Stimulated activated CD8-positive, alpha-beta memory T cell treated with anti-CD3 and anti-CD28 coated beads, Interleukin-4, amount 100 ng/mL, for 48 hours (primary cell): ENCODE measurements at regions not wholly inside any gene's neighbourhood (a gene's known extent, or its start where the extent isn't known, plus 50 kb on each side); places are given as distances from the start of the nearest gene placed in this dataset.

Experiments
- DNase-seq: peaks from one replicate; pipeline ENCODE4 v3.0.0-alpha.2; 2020

DNA sequence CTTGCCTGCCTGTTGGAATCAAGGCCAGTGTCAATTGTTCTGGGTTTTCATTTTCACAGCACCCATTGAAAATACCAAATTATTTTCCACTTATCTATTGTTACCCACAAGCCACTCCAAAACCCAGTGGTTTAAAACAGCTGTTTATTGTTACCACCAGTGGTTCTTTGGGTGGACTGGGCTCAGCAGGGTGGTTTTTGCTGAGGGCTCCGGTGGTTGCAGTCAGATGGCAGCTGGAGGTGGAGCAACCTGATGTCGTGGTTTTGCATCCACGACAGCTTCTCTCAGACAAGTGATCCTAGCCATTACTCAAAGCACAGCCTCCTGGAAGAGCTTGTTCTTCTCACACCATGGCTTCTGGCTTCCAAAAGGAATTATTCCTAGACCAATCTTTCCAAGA, 235.1 kb upstream of the ADARB2 start:
- no peak for DNase-seq

DNA sequence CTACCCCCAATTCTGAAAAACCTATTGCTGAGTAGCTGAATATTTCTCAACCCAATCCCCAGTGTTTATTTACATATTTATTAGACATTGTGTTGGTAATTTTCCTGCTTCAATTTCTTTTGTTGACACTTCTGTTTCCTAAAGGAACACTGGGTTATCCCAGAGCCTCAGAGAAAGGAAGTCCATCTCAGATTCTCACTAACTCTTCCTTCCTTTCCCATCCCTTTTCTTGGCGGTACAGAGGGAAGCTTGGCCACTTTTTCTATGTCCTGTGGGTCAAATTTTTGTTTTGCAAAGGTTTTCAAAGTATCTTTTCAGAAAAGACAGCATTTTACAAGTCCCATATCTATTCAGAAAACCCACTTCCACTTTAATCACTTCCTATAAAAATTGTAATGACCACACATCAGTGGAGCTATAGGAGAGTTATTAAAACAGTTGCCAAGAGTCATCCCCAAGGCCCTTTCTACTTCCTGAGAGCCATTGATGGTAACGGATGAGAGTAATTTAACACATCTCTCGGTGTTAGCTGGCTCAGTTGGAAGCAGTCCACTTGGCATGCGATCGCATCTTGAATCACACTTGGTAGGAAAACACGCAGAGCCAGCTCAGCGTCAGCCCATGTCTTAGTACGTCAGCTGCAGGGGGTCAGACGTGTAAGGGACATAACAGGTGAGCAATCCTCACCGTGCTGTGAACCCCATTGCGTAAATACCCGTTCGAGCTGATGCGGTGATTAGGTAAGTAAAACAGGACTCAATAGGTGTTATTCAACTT, 231.1 kb upstream of the ADARB2 start:
- DNase-seq, result no peak

- no peak for DNase-seq
Measured at GRCh38 chr10:1966712-1967376, 229.5 kb upstream of the ADARB2 start.

GRCh38 chr10:1964476-1964875, 227.2 kb upstream of the ADARB2 start:
- DNase-seq, result no peak

GRCh38 chr10:1963341-1963740, 226.0 kb upstream of the ADARB2 start:
- DNase-seq, result no peak

DNA sequence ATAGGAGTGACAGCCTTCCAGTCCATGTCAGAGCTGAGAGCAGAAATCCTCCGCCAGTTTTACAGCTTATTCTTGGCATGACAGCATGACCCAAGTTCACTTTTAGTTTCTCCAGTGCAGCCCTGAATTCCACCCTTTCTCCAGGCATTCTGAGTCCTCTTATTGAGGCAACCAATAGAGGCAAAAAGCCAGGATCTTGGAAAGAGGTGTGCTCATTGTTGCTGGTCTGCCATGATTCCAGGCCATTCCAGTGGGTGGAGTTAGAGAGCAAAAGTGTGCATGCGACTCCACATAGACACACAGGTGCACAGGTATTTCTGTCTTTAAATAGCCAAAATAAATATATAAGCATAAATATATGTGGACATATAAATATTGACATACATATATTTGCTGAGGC, 224.7 kb upstream of the ADARB2 start:
- DNase-seq, result no peak

DNA sequence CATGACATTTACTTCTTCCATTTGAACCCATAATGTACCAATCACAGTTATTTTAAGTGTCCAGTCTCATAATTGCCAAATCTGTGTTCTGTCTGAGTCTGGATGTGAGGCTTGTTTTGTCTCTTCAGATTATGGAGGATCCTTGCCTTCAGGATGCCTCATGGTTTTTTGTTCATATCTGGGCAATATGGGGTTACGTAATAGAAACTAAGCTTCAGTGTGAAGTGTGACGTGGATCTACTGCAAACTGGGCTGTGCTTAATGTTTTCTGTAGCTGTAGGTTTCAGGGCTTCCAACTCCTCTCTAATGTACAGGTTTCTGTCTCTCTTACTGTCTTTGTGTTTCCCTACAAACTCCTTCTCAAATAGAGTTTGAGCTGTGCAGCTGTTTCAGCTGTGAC, 223.7 kb upstream of the ADARB2 start:
- DNase-seq, result no peak

GRCh38 chr10:1957057-1957456, 219.7 kb upstream of the ADARB2 start:
- DNase-seq, result no peak

GRCh38 chr10:1954300-1954699, 217.0 kb upstream of the ADARB2 start:
- no peak for DNase-seq

GRCh38 chr10:1952126-1953095, 215.1 kb upstream of the ADARB2 start:
- DNase-seq, result no peak

GRCh38 chr10:1950803-1951495, 213.6 kb upstream of the ADARB2 start:
- no peak for DNase-seq

GRCh38 chr10:1947464-1948003, 210.2 kb upstream of the ADARB2 start:
- DNase-seq, result no peak

DNA sequence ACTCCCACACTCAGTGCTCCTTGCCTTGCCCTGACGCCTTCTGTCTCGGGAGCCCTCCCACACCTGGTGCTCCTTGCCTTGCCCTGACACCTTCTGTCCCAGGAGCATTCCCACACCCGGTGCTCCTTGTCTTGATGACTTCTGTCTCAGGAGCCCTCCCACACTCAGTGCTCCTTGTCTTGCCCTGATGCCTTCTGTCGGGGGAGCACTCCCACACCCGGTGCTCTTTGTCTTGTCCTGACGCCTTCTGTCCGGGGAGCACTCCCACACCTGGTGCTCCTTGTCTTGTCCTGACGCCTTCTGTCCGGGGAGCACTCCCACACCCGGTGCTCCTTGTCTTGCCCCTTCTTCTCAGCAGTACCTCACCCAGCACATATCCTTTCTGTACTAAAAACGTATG, 207.2 kb upstream of the ADARB2 start:
- no peak for DNase-seq

GRCh38 chr10:1942478-1942877, 205.2 kb upstream of the ADARB2 start:
- DNase-seq, result no peak

DNA sequence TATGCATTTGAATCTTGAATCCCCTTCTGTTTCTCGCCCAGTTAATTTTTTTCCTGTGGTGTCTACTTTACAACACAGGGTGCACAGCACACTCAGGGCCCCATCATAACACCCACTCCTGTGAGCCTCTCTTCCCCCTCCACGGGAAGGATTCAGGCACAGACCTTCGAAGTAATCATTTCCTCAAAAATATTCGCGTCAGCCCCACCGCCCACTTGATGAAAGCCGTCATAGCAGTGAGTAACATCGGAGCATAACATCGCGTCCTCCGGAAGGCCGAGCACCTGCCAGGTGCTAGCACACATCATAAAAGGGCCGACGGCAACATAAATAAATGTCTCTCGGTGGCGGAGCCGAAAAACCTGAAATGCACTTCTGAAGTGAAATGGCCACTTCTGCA, 201.7 kb upstream of the ADARB2 start:
- DNase-seq, result peak; percentile 77

DNA sequence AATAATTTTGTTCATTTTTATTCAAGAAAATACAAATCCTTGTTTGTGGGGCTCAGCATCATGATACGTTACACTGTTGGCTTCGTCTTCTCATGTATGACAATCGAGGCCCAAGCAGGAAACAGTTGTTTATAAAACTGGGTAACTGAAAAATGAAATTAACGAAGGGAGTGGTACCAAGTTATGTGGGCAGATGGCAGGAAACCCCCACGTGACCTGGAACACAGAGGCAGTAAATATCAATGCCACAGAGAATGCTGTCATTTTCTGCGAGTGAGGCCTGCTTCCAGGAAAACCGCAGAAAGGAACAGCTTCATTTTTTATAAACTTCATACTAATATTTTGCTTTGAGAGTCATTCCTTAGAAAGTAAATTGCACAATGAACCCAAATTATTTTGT, 201.0 kb upstream of the ADARB2 start:
- peak; percentile 59 for DNase-seq

- no peak for DNase-seq
Measured at GRCh38 chr10:1935912-1936311, 198.6 kb upstream of the ADARB2 start.

DNA sequence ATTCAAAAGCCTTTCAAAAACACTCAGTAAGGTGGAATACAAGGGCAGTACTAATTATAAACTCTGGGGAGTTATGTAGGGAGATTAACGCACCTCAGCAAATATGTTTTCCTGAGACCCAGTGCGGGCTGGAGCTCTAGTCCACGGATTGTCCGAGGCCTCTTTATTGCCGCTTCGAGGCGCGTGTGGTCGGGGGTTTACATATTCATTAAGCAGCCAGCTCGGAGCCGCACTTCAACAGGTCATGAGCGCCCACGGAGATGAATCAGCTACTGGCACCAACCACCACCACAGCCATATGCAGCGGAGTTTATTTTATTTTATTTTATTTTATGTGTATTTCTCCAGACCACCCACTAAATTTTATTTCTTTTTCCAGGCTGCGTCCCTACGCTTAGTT, 195.9 kb upstream of the ADARB2 start:
- DNase-seq, result no peak

- DNase-seq, result no peak
Measured at GRCh38 chr10:1932692-1933094, 195.4 kb upstream of the ADARB2 start.

GRCh38 chr10:1928606-1929005, 191.3 kb upstream of the ADARB2 start:
- DNase-seq, result no peak

DNA sequence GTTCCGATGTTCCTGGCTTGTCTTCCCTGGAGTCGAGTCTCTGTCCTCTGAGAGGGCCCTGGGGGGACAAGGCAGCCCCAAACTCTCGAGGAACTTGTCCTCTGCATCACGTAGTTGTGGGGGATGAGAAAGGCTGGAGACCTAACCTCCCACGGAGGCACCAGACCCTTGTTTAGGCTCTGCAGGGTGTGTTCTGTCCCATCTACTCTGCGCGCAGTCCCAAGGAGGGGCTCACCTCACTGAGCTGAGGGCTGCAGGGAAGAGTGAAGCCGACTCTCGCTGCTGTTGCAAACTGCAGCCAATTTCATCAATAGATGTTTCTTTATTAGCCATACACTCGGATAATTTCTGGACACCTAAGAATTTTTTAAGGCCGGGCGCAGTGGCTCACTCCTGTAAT, 186.7 kb upstream of the ADARB2 start:
- DNase-seq, result no peak

GRCh38 chr10:1923586-1923985, 186.3 kb upstream of the ADARB2 start:
- no peak for DNase-seq

DNA sequence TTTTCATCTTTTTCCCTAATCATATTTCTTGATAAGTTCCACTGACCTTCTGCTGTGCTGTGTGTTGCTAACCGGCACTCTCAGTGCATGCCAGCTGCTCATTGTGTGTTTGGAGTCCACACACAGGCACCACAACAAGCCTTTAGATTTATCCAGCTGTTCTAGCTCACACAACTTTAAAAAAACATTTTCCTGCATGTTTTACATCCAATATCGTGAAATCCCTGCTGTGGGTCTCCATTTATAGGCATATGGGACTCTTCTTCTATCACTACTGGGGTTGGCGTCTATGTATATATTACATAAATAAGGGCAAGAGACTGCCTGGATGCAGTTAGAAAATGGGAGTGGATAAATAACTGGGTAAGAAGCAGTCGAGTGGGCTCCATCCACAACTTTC, 183.6 kb upstream of the ADARB2 start:
- DNase-seq, result no peak
